MM.1S (cell line): ENCODE measurements at regions not wholly inside any gene's neighbourhood (a gene's known extent, or its start where the extent isn't known, plus 50 kb on each side); places are given as distances from the start of the nearest gene placed in this dataset.

Experiments
- CTCF ChIP-seq: fragments of 300-600 bp; sonication (generic); IDR thresholded peaks from 2 replicates; pipeline ENCODE4 v1.5.1; 2016; ENCODE audit warnings: antibody characterized with exemption, low read length, mixed read lengths
- EZH2 ChIP-seq: fragments of 300-600 bp; sonication (generic); optimal IDR thresholded peaks from 2 replicates; pipeline ENCODE3; 2017; ENCODE audit warnings: low read depth, mild to moderate bottlenecking, antibody characterized with exemption, low read length, mixed read lengths
- EZH2phosphoT487 ChIP-seq: fragments of 300-600 bp; sonication (generic); IDR thresholded peaks from 2 replicates; pipeline ENCODE4 v1.6.1; 2018; ENCODE audit warnings: antibody characterized with exemption, low read length

DNA sequence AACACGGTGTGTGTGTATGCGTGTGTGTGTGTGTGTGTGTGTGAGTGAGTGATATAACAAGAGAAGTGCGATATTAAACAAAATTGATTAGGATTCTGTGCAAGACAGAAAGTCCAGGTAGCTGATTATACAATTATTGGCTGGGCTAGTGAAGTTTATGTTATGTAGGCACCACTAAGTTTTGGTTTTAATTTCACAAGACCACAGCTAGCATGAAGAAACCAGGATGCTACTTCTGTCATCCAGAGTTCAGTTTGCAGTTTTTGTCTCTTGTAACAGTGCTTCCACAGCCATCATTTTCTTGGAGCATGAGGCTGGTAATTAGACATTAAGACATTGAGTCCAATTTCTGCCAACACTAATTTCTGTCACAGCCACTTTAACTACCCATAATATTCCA is 1590.2 kb upstream of the B3GALT2 start:
- TF ChIP-seq EZH2: no peak
- no peak for TF ChIP-seq CTCF
- no peak for TF ChIP-seq EZH2phosphoT487
